ENCODE measurements at regions not wholly inside any gene's neighbourhood (a gene's known extent, or its start where the extent isn't known, plus 50 kb on each side); places are given as distances from the start of the nearest gene placed in this dataset.
"Not testable (repeated sequence)": the region's sequence is repeated elsewhere in the genome, so short reads cannot be mapped to it uniquely, and the experiment has no call there.

DNA sequence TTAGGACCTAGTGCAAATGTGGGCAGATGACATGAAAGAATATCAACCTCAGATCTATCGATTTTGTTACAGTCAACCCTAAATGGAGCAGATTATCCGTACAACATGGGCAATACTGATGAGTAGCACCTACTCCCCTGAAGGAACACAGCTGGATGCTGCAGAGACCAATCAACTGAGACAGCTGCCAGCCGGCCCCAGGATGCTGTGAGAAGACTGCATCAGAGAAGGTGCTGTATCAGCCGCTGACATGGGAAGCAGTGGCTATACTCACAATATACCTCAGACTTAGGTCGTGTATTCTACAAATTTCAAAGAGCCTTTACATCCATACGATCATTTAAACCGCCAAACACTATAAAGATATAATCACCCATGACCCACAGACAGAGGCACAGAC lies 95.9 kb upstream of the FNDC3A start:
- H3K79me2 ChIP-seq (replicated peaks; ENCODE audit: insufficient read depth): no peaks in the 10 kb centered on the region
- H3F3A ChIP-seq (replicated peaks; ENCODE audit: low read depth): peaks cover 6% of the 10 kb centered on the region; the same call in 1 of the 2 replicates
- no peak overlapping the region for H3K4me2 ChIP-seq
- DNase-seq (ENCODE audit: low spot score) (no peak), ATAC-seq (no peak)
- no peaks in the 10 kb centered on the region for H3K36me3 ChIP-seq (ENCODE audit: insufficient read depth)
- no peaks in the 10 kb centered on the region for H4K20me1 ChIP-seq (replicated peaks; ENCODE audit: insufficient read depth)
- TF ChIP-seq, protein P1, sequence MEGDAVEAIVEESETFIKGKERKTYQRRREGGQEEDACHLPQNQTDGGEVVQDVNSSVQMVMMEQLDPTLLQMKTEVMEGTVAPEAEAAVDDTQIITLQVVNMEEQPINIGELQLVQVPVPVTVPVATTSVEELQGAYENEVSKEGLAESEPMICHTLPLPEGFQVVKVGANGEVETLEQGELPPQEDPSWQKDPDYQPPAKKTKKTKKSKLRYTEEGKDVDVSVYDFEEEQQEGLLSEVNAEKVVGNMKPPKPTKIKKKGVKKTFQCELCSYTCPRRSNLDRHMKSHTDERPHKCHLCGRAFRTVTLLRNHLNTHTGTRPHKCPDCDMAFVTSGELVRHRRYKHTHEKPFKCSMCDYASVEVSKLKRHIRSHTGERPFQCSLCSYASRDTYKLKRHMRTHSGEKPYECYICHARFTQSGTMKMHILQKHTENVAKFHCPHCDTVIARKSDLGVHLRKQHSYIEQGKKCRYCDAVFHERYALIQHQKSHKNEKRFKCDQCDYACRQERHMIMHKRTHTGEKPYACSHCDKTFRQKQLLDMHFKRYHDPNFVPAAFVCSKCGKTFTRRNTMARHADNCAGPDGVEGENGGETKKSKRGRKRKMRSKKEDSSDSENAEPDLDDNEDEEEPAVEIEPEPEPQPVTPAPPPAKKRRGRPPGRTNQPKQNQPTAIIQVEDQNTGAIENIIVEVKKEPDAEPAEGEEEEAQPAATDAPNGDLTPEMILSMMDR (conservative IDR thresholded peaks at IDR 0.05; ENCODE audit: low read depth in 2 of 2): no peak
- TF ChIP-seq EZH2phosphoT487 (IDR thresholded peaks at IDR 0.05; ENCODE audit: unreplicated experiment): no peak
- TF ChIP-seq ZNF114 (CRISPR knock-in tag; IDR thresholded peaks at IDR 0.05): no peak
- no peak for TF ChIP-seq NANOG (IDR thresholded peaks at IDR 0.05; ENCODE audit: borderline replicate concordance)
- TF ChIP-seq, protein P2, sequence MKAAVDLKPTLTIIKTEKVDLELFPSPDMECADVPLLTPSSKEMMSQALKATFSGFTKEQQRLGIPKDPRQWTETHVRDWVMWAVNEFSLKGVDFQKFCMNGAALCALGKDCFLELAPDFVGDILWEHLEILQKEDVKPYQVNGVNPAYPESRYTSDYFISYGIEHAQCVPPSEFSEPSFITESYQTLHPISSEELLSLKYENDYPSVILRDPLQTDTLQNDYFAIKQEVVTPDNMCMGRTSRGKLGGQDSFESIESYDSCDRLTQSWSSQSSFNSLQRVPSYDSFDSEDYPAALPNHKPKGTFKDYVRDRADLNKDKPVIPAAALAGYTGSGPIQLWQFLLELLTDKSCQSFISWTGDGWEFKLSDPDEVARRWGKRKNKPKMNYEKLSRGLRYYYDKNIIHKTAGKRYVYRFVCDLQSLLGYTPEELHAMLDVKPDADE (IDR thresholded peaks at IDR 0.05): no peak
- TF ChIP-seq CREB1 (CRISPR knock-in tag; IDR thresholded peaks at IDR 0.05; ENCODE audit: low read depth): no peak
- no peak for TF ChIP-seq JUNB (IDR thresholded peaks at IDR 0.05; ENCODE audit: unreplicated experiment)
- no peak for TF ChIP-seq ZNF331 (CRISPR knock-in tag; IDR thresholded peaks at IDR 0.05; ENCODE audit: low read depth)
- TF ChIP-seq, protein P3, sequence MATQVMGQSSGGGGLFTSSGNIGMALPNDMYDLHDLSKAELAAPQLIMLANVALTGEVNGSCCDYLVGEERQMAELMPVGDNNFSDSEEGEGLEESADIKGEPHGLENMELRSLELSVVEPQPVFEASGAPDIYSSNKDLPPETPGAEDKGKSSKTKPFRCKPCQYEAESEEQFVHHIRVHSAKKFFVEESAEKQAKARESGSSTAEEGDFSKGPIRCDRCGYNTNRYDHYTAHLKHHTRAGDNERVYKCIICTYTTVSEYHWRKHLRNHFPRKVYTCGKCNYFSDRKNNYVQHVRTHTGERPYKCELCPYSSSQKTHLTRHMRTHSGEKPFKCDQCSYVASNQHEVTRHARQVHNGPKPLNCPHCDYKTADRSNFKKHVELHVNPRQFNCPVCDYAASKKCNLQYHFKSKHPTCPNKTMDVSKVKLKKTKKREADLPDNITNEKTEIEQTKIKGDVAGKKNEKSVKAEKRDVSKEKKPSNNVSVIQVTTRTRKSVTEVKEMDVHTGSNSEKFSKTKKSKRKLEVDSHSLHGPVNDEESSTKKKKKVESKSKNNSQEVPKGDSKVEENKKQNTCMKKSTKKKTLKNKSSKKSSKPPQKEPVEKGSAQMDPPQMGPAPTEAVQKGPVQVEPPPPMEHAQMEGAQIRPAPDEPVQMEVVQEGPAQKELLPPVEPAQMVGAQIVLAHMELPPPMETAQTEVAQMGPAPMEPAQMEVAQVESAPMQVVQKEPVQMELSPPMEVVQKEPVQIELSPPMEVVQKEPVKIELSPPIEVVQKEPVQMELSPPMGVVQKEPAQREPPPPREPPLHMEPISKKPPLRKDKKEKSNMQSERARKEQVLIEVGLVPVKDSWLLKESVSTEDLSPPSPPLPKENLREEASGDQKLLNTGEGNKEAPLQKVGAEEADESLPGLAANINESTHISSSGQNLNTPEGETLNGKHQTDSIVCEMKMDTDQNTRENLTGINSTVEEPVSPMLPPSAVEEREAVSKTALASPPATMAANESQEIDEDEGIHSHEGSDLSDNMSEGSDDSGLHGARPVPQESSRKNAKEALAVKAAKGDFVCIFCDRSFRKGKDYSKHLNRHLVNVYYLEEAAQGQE (IDR thresholded peaks at IDR 0.05; ENCODE audit: unreplicated experiment): no peak
- TF ChIP-seq, protein P4, sequence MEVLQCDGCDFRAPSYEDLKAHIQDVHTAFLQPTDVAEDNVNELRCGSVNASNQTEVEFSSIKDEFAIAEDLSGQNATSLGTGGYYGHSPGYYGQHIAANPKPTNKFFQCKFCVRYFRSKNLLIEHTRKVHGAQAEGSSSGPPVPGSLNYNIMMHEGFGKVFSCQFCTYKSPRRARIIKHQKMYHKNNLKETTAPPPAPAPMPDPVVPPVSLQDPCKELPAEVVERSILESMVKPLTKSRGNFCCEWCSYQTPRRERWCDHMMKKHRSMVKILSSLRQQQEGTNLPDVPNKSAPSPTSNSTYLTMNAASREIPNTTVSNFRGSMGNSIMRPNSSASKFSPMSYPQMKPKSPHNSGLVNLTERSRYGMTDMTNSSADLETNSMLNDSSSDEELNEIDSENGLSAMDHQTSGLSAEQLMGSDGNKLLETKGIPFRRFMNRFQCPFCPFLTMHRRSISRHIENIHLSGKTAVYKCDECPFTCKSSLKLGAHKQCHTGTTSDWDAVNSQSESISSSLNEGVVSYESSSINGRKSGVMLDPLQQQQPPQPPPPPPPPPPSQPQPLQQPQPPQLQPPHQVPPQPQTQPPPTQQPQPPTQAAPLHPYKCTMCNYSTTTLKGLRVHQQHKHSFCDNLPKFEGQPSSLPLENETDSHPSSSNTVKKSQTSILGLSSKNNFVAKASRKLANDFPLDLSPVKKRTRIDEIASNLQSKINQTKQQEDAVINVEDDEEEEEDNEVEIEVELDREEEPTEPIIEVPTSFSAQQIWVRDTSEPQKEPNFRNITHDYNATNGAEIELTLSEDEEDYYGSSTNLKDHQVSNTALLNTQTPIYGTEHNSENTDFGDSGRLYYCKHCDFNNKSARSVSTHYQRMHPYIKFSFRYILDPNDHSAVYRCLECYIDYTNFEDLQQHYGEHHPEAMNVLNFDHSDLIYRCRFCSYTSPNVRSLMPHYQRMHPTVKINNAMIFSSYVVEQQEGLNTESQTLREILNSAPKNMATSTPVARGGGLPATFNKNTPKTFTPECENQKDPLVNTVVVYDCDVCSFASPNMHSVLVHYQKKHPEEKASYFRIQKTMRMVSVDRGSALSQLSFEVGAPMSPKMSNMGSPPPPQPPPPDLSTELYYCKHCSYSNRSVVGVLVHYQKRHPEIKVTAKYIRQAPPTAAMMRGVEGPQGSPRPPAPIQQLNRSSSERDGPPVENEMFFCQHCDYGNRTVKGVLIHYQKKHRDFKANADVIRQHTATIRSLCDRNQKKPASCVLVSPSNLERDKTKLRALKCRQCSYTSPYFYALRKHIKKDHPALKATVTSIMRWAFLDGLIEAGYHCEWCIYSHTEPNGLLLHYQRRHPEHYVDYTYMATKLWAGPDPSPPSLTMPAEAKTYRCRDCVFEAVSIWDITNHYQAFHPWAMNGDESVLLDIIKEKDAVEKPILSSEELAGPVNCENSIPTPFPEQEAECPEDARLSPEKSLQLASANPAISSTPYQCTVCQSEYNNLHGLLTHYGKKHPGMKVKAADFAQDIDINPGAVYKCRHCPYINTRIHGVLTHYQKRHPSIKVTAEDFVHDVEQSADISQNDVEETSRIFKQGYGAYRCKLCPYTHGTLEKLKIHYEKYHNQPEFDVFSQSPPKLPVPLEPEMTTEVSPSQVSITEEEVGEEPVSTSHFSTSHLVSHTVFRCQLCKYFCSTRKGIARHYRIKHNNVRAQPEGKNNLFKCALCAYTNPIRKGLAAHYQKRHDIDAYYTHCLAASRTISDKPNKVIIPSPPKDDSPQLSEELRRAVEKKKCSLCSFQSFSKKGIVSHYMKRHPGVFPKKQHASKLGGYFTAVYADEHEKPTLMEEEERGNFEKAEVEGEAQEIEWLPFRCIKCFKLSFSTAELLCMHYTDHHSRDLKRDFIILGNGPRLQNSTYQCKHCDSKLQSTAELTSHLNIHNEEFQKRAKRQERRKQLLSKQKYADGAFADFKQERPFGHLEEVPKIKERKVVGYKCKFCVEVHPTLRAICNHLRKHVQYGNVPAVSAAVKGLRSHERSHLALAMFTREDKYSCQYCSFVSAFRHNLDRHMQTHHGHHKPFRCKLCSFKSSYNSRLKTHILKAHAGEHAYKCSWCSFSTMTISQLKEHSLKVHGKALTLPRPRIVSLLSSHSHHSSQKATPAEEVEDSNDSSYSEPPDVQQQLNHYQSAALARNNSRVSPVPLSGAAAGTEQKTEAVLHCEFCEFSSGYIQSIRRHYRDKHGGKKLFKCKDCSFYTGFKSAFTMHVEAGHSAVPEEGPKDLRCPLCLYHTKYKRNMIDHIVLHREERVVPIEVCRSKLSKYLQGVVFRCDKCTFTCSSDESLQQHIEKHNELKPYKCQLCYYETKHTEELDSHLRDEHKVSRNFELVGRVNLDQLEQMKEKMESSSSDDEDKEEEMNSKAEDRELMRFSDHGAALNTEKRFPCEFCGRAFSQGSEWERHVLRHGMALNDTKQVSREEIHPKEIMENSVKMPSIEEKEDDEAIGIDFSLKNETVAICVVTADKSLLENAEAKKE (CRISPR knock-in tag; IDR thresholded peaks at IDR 0.05): no peak
- no peak for TF ChIP-seq STAT1 (IDR thresholded peaks at IDR 0.05; ENCODE audit: unreplicated experiment)
- H3K27me3 ChIP-seq (ENCODE audit: insufficient read depth): peaks cover 55% of the 10 kb centered on the region
- no peak overlapping the region for H3K27ac ChIP-seq (ENCODE audit: low read depth)
- Mint-ChIP-seq H3K27me3 (ENCODE audit: insufficient read depth, low read depth, poor library complexity) (peaks cover 20% of the 10 kb centered on the region), H3K36me3 (ENCODE audit: low read depth) (no peaks in the 10 kb centered on the region), H3K4me1 (peaks cover 17% of the 10 kb centered on the region), H3K4me3 (no peak overlapping the region), H3K27ac (no peak overlapping the region), H3K9me3 (no peaks in the 10 kb centered on the region)
- peaks cover 20% of the 10 kb centered on the region; the same call in 1 of the 2 replicates for H3K4me1 ChIP-seq (ENCODE audit: insufficient read depth)
- no peak overlapping the region for H2AFZ ChIP-seq
- H3K4me3 ChIP-seq: no peak overlapping the region
- H3K9me2 ChIP-seq (ENCODE audit: insufficient read depth): no peaks in the 10 kb centered on the region

DNA sequence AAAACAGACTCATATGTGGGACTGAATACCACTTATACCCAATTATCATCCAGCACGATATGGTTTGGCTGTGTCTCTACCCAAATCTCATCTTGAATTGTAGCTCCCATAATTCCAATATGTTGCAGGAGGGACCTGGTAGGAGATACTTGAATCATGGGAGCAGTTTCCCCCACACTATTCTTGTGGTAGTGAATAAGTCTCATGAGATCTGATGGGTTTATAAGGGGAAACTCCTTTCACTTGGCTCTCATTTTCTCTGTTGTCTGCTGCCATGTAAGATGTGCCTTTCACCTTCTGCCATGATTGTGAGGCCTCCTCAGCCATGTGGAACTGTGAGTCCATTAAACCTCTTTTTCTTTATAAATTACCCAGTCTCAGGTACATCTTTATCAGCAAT lies 91.9 kb upstream of the FNDC3A start:
- not testable (repeated sequence) for H3K27me3 Mint-ChIP-seq (ENCODE audit: insufficient read depth, low read depth, poor library complexity); H3K4me3 ChIP-seq; ATAC-seq

More for the DNA sequence above, 91.9 kb upstream of the FNDC3A start:
- not testable (repeated sequence) for H3K36me3 Mint-ChIP-seq (ENCODE audit: low read depth); DNase-seq (ENCODE audit: low spot score); H3K27ac Mint-ChIP-seq; H3K4me1 Mint-ChIP-seq; H3K4me2 ChIP-seq; H3K9me3 Mint-ChIP-seq; H3K9me2 ChIP-seq (ENCODE audit: insufficient read depth); H3F3A ChIP-seq (replicated peaks; ENCODE audit: low read depth); H3K4me1 ChIP-seq (ENCODE audit: insufficient read depth); H3K27ac ChIP-seq (ENCODE audit: low read depth); H2AFZ ChIP-seq; H3K4me3 Mint-ChIP-seq; H3K79me2 ChIP-seq (replicated peaks; ENCODE audit: insufficient read depth); H4K20me1 ChIP-seq (replicated peaks; ENCODE audit: insufficient read depth); H3K36me3 ChIP-seq (ENCODE audit: insufficient read depth)
- peaks cover 25% of the 10 kb centered on the region for H3K27me3 ChIP-seq (ENCODE audit: insufficient read depth)
